ENCODE measurements at regions not wholly inside any gene's neighbourhood (a gene's known extent, or its start where the extent isn't known, plus 50 kb on each side); places are given as distances from the start of the nearest gene placed in this dataset.

DNA sequence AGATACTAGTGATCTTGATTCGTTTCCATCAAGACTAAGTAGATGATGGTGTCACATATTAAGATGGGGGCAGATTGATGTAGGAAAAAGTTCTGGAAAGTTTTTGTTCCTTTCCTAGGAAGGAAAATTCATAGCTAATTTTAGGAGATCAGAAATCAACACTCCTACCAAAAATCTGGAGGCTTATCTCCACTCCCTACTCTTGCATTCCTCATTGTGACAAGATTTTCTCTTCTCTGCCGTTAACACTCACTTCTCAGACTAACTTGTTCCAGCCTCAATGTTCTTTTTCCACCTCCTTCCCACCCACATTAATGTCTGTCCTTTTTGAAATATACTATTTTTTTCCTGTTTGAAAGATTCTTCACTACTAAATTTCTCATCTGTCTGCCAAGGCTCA, 851.9 kb upstream of the GHITM start:
- no peaks in the 10 kb centered on the region for H3K9me3 ChIP-seq
- no peak overlapping the region for H3K4me3 ChIP-seq
- no peaks in the 10 kb centered on the region for H3K27me3 ChIP-seq
- no peaks in the 10 kb centered on the region for H3K36me3 ChIP-seq
- no peak for ATAC-seq
- WGBS, 2 donors (ENCODE audit: low coverage in 1 of 2): 50 to 71% methylated on average over 2 of the region's 2 CpGs
- no peak overlapping the region for H3K27ac ChIP-seq
- TF ChIP-seq POLR2AphosphoS5 (IDR thresholded peaks at IDR 0.05) (no peak), EP300 (IDR thresholded peaks at IDR 0.05) (no peak), POLR2A (IDR thresholded peaks at IDR 0.05) (no peak), CTCF (IDR thresholded peaks at IDR 0.05) (no peak)
- no peaks in the 10 kb centered on the region for H3K4me1 ChIP-seq

GRCh38 chr10:83289373-83289772, 849.9 kb upstream of the GHITM start:
- no peak for ATAC-seq
- Histone ChIP-seq H3K4me3 (no peak overlapping the region), H3K36me3 (no peaks in the 10 kb centered on the region), H3K27me3 (no peaks in the 10 kb centered on the region), H3K4me1 (no peaks in the 10 kb centered on the region), H3K9me3 (no peaks in the 10 kb centered on the region), H3K27ac (no peak overlapping the region)
- TF ChIP-seq POLR2AphosphoS5 (IDR thresholded peaks at IDR 0.05): no peak
- TF ChIP-seq POLR2A (IDR thresholded peaks at IDR 0.05): no peak
- no peak for TF ChIP-seq EP300 (IDR thresholded peaks at IDR 0.05)
- TF ChIP-seq CTCF (IDR thresholded peaks at IDR 0.05): no peak
- WGBS, 2 donors (ENCODE audit: low coverage in 1 of 2): 32 to 35% methylated on average over 2 of the region's 2 CpGs

DNA sequence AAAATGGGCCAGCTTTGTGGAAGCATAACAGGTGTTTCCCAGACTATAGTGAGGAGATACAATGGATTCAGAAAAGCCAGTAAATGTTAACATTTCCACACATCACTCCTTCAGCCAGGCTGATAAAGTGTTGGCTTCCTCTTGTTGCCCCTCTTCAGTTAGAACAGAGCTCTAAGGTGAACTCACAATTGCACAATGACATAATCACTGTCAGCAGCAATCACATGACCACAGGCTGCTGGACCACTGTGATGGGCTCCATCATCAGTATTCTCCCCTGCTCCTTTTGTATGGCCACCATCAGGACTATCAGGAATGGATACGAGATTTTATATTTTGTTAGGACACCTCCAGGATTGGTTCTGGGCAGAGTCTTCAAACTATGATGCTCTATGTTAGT, 849.4 kb upstream of the GHITM start:
- H3K9me3 ChIP-seq: no peaks in the 10 kb centered on the region
- 73 to 80% methylated on average over 1 of the region's 1 CpG for WGBS, 2 donors (ENCODE audit: low coverage in 1 of 2)
- no peak overlapping the region for H3K27ac ChIP-seq
- H3K36me3 ChIP-seq: no peaks in the 10 kb centered on the region
- TF ChIP-seq CTCF (IDR thresholded peaks at IDR 0.05) (no peak), POLR2AphosphoS5 (IDR thresholded peaks at IDR 0.05) (no peak), EP300 (IDR thresholded peaks at IDR 0.05) (no peak), POLR2A (IDR thresholded peaks at IDR 0.05) (no peak)
- no peaks in the 10 kb centered on the region for H3K27me3 ChIP-seq
- H3K4me1 ChIP-seq: no peaks in the 10 kb centered on the region
- H3K4me3 ChIP-seq: no peak overlapping the region
- ATAC-seq: no peak

- Histone ChIP-seq H3K27ac (no peak overlapping the region), H3K36me3 (no peaks in the 10 kb centered on the region), H3K4me3 (no peak overlapping the region), H3K9me3 (no peaks in the 10 kb centered on the region), H3K27me3 (no peaks in the 10 kb centered on the region), H3K4me1 (no peaks in the 10 kb centered on the region)
- TF ChIP-seq POLR2A (IDR thresholded peaks at IDR 0.05) (no peak), CTCF (IDR thresholded peaks at IDR 0.05) (no peak), POLR2AphosphoS5 (IDR thresholded peaks at IDR 0.05) (no peak), EP300 (IDR thresholded peaks at IDR 0.05) (no peak)
- 74 to 96% methylated on average over 2 of the region's 2 CpGs for WGBS, 2 donors (ENCODE audit: low coverage in 1 of 2)
- ATAC-seq: no peak
Observed at GRCh38 chr10:83301732-83302131, 837.6 kb upstream of the GHITM start.

DNA sequence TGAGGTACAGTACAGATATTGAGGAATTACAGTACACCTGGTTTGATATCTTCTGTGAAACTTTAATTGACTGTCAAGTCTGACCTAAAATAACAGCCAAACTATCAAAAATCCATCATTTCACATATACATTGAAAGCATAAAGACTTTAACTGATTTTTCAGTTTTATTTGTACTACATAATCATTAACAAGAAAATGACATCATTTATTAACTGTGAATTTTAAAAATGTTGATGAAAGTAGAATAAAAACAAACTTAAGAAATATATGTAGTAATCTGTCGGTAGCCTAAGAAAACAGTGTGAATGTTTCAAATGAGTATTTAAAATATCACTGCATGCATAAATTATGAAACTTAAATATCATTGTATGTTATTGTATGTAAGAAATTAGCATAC, 836.7 kb upstream of the GHITM start:
- Histone ChIP-seq H3K4me1 (no peaks in the 10 kb centered on the region), H3K36me3 (no peaks in the 10 kb centered on the region), H3K27me3 (no peaks in the 10 kb centered on the region), H3K4me3 (no peak overlapping the region), H3K27ac (no peak overlapping the region), H3K9me3 (no peaks in the 10 kb centered on the region)
- TF ChIP-seq EP300 (IDR thresholded peaks at IDR 0.05): no peak
- no peak for TF ChIP-seq POLR2A (IDR thresholded peaks at IDR 0.05)
- TF ChIP-seq POLR2AphosphoS5 (IDR thresholded peaks at IDR 0.05): no peak
- no peak for TF ChIP-seq CTCF (IDR thresholded peaks at IDR 0.05)
- WGBS, 2 donors (ENCODE audit: low coverage in 1 of 2): 84 to 94% methylated on average over 1 of the region's 1 CpG
- no peak for ATAC-seq
